ENCODE measurements at regions not wholly inside any gene's neighbourhood (a gene's known extent, or its start where the extent isn't known, plus 50 kb on each side); places are given as distances from the start of the nearest gene placed in this dataset.

GRCh38 chr9:86549920-86550319, 195.7 kb upstream of the TUT7 start:
- 76 to 90% methylated on average over 2 of the region's 2 CpGs for WGBS, 2 donors
- Histone ChIP-seq H3K4me3 (no peak overlapping the region), H3K27me3 (ENCODE audit: control insufficient read depth in 3 of 3, insufficient read depth in 3 of 3, low read length in 2 of 3) (peaks cover 0 to 3% (median 0%) of the 10 kb centered on the region in 3 donors), H3K9ac (ENCODE audit: insufficient read depth in 1 of 2, low read length in 2 of 2) (no peak overlapping the region), H3K36me3 (ENCODE audit: control insufficient read depth in 4 of 4, insufficient read depth in 4 of 4, low read length in 4 of 4) (no peaks in the 10 kb centered on the region), H3K9me3 (ENCODE audit: control insufficient read depth in 4 of 4, insufficient read depth in 3 of 4, low read length in 3 of 4) (peaks cover 0 to 2% (median 0%) of the 10 kb centered on the region in 4 donors), H3K27ac (ENCODE audit: low read depth in 1 of 2, low read length in 1 of 2) (no peak overlapping the region), H3K4me1 (ENCODE audit: control insufficient read depth in 5 of 5, insufficient read depth in 5 of 5, low read length in 5 of 5) (no peaks in the 10 kb centered on the region)
- DNase-seq (no peak), ATAC-seq (ENCODE audit: insufficient read depth, low FRiP score) (no peak)
- TF ChIP-seq, protein P1, sequence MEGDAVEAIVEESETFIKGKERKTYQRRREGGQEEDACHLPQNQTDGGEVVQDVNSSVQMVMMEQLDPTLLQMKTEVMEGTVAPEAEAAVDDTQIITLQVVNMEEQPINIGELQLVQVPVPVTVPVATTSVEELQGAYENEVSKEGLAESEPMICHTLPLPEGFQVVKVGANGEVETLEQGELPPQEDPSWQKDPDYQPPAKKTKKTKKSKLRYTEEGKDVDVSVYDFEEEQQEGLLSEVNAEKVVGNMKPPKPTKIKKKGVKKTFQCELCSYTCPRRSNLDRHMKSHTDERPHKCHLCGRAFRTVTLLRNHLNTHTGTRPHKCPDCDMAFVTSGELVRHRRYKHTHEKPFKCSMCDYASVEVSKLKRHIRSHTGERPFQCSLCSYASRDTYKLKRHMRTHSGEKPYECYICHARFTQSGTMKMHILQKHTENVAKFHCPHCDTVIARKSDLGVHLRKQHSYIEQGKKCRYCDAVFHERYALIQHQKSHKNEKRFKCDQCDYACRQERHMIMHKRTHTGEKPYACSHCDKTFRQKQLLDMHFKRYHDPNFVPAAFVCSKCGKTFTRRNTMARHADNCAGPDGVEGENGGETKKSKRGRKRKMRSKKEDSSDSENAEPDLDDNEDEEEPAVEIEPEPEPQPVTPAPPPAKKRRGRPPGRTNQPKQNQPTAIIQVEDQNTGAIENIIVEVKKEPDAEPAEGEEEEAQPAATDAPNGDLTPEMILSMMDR (IDR thresholded peaks at IDR 0.05; ENCODE audit: control extremely low read depth, extremely low read depth), result no peak

- Histone ChIP-seq H3K9me3 (ENCODE audit: control insufficient read depth in 4 of 4, insufficient read depth in 3 of 4, low read length in 3 of 4) (peaks cover 0 to 2% (median 0%) of the 10 kb centered on the region in 4 donors), H3K36me3 (ENCODE audit: control insufficient read depth in 4 of 4, insufficient read depth in 4 of 4, low read length in 4 of 4) (no peaks in the 10 kb centered on the region), H3K27ac (ENCODE audit: low read depth in 1 of 2, low read length in 1 of 2) (no peak overlapping the region), H3K27me3 (ENCODE audit: control insufficient read depth in 3 of 3, insufficient read depth in 3 of 3, low read length in 2 of 3) (peaks cover 0 to 3% (median 0%) of the 10 kb centered on the region in 3 donors), H3K4me3 (no peak overlapping the region), H3K9ac (ENCODE audit: insufficient read depth in 1 of 2, low read length in 2 of 2) (no peak overlapping the region), H3K4me1 (ENCODE audit: control insufficient read depth in 5 of 5, insufficient read depth in 5 of 5, low read length in 5 of 5) (no peaks in the 10 kb centered on the region)
- DNase-seq, result no peak
- no peak for ATAC-seq (ENCODE audit: insufficient read depth, low FRiP score)
- WGBS, 2 donors, result 86 to 96% methylated on average over 2 of the region's 2 CpGs
- TF ChIP-seq, protein P1 (IDR thresholded peaks at IDR 0.05; ENCODE audit: control extremely low read depth, extremely low read depth), result no peak
Measured at GRCh38 chr9:86549401-86549811, 195.2 kb upstream of the TUT7 start.

- H3K27ac ChIP-seq (ENCODE audit: low read depth in 1 of 2, low read length in 1 of 2), result no peak overlapping the region
- peaks cover 0 to 2% (median 0%) of the 10 kb centered on the region in 4 donors for H3K9me3 ChIP-seq (ENCODE audit: control insufficient read depth in 4 of 4, insufficient read depth in 3 of 4, low read length in 3 of 4)
- H3K9ac ChIP-seq (ENCODE audit: insufficient read depth in 1 of 2, low read length in 2 of 2), result no peak overlapping the region
- no peaks in the 10 kb centered on the region for H3K36me3 ChIP-seq (ENCODE audit: control insufficient read depth in 4 of 4, insufficient read depth in 4 of 4, low read length in 4 of 4)
- H3K27me3 ChIP-seq (ENCODE audit: control insufficient read depth in 3 of 3, insufficient read depth in 3 of 3, low read length in 2 of 3), result peaks cover 0 to 3% (median 0%) of the 10 kb centered on the region in 3 donors
- DNase-seq, result no peak
- no peaks in the 10 kb centered on the region for H3K4me1 ChIP-seq (ENCODE audit: control insufficient read depth in 5 of 5, insufficient read depth in 5 of 5, low read length in 5 of 5)
- H3K4me3 ChIP-seq, result no peak overlapping the region
- no peak for ATAC-seq (ENCODE audit: insufficient read depth, low FRiP score)
- TF ChIP-seq, protein P1 (IDR thresholded peaks at IDR 0.05; ENCODE audit: control extremely low read depth, extremely low read depth), result no peak
- WGBS, 2 donors, result 85 to 94% methylated on average over 4 of the region's 4 CpGs
Measured at GRCh38 chr9:86548220-86548619, 194.0 kb upstream of the TUT7 start.

- TF ChIP-seq, protein P1 (IDR thresholded peaks at IDR 0.05; ENCODE audit: control extremely low read depth, extremely low read depth), result no peak
- Histone ChIP-seq H3K9me3 (ENCODE audit: control insufficient read depth in 4 of 4, insufficient read depth in 3 of 4, low read length in 3 of 4) (peaks cover 0 to 2% (median 0%) of the 10 kb centered on the region in 4 donors), H3K4me1 (ENCODE audit: control insufficient read depth in 5 of 5, insufficient read depth in 5 of 5, low read length in 5 of 5) (no peaks in the 10 kb centered on the region), H3K27me3 (ENCODE audit: control insufficient read depth in 3 of 3, insufficient read depth in 3 of 3, low read length in 2 of 3) (peaks cover 0 to 3% (median 0%) of the 10 kb centered on the region in 3 donors), H3K27ac (ENCODE audit: low read depth in 1 of 2, low read length in 1 of 2) (no peak overlapping the region), H3K9ac (ENCODE audit: insufficient read depth in 1 of 2, low read length in 2 of 2) (no peak overlapping the region), H3K36me3 (ENCODE audit: control insufficient read depth in 4 of 4, insufficient read depth in 4 of 4, low read length in 4 of 4) (no peaks in the 10 kb centered on the region), H3K4me3 (no peak overlapping the region)
- ATAC-seq (ENCODE audit: insufficient read depth, low FRiP score) (no peak), DNase-seq (no peak)
Measured at GRCh38 chr9:86547571-86547970, 193.4 kb upstream of the TUT7 start.

All from lung (tissue), 11 donors.